Femur (tissue), 1 donor: ENCODE measurements at regions not wholly inside any gene's neighbourhood (a gene's known extent, or its start where the extent isn't known, plus 50 kb on each side); places are given as distances from the start of the nearest gene placed in this dataset.
"Not testable (repeated sequence)": the region's sequence is repeated elsewhere in the genome, so short reads cannot be mapped to it uniquely, and the experiment has no call there.

Experiments
- DNase-seq: peaks from one replicate; pipeline ENCODE4 v3.0.0-alpha.2; 2017

GRCh38 chr1:228611707-228612106, 123.6 kb upstream of the RHOU start:
- not testable (repeated sequence) for DNase-seq

- not testable (repeated sequence) for DNase-seq
These were observed 113.1 kb upstream of the RHOU start for GRCh38 chr1:228622002-228622716.

GRCh38 chr1:228626481-228626880, 108.8 kb upstream of the RHOU start:
- DNase-seq = not testable (repeated sequence)

GRCh38 chr1:228632858-228633257, 102.4 kb upstream of the RHOU start:
- DNase-seq = not testable (repeated sequence)

- not testable (repeated sequence) for DNase-seq
These were observed 100.0 kb upstream of the RHOU start for GRCh38 chr1:228635304-228635703.

GRCh38 chr1:228637529-228637928, 97.8 kb upstream of the RHOU start:
- DNase-seq = not testable (repeated sequence)

- peak; percentile 31 for DNase-seq
These were observed 88.4 kb upstream of the RHOU start for GRCh38 chr1:228646717-228647522.

- peak; percentile 38 for DNase-seq
These were observed 87.5 kb upstream of the RHOU start for GRCh38 chr1:228647523-228648444.

GRCh38 chr1:228648647-228649383, 86.5 kb upstream of the RHOU start:
- no peak for DNase-seq

- no peak for DNase-seq
These were observed 85.1 kb upstream of the RHOU start for GRCh38 chr1:228650141-228650540.

GRCh38 chr1:228650946-228651345, 84.3 kb upstream of the RHOU start:
- DNase-seq = no peak

GRCh38 chr1:228652116-228652515, 83.2 kb upstream of the RHOU start:
- DNase-seq = no peak

GRCh38 chr1:228653057-228653456, 82.2 kb upstream of the RHOU start:
- not testable (repeated sequence) for DNase-seq

GRCh38 chr1:228653748-228654147, 81.5 kb upstream of the RHOU start:
- DNase-seq = no peak

GRCh38 chr1:228655796-228656394, 79.4 kb upstream of the RHOU start:
- no peak for DNase-seq

- DNase-seq = not testable (repeated sequence)
These were observed 73.1 kb upstream of the RHOU start for GRCh38 chr1:228662007-228662689.

- peak; percentile 85 for DNase-seq
These were observed 70.8 kb upstream of the RHOU start for GRCh38 chr1:228664399-228664914.

GRCh38 chr1:228666686-228667623, 68.3 kb upstream of the RHOU start:
- no peak for DNase-seq

- DNase-seq = no peak
These were observed 66.6 kb upstream of the RHOU start for GRCh38 chr1:228668553-228669241.
